IMR-90 (cell line): ENCODE measurements at regions not wholly inside any gene's neighbourhood (a gene's known extent, or its start where the extent isn't known, plus 50 kb on each side); places are given as distances from the start of the nearest gene placed in this dataset.

Experiments used
- ATAC-seq: fragments of 200-7000 bp; cut with Tn5 transposase; 2 replicates; pipeline ENCODE4 v1.9.1; 2020; ENCODE audit warnings: low read depth, mild to moderate bottlenecking, moderate library complexity
- BruUV-seq: library from RNA; stranded (reverse); fragments of 400-500 nt; replicated peaks from 2 replicates; lab custom pipeline; 2021; lab: Mats Ljungman, UMichigan
- CTCF ChIA-PET: fragments of 300-600 bp; formaldehyde crosslinking; extraction: SDS; loops from one replicate; lab custom pipeline; 2021; ENCODE audit warnings: antibody characterized with exemption; lab: Yijun Ruan, JAX
- POLR2A ChIA-PET: fragments of 300-600 bp; sonication (Branson Sonifier 250); formaldehyde crosslinking; loops from one replicate; lab custom pipeline; 2022; ENCODE audit warnings: antibody characterized with exemption; ENCODE audit not compliant: unreplicated experiment; lab: Charles Lee
- DNase-seq: peaks from one replicate; pipeline ENCODE4 v3.0.0; 2013
- H2AFZ ChIP-seq: replicated peaks from 2 replicates; pipeline ENCODE3; 2013; ENCODE audit warnings: low read length, mild to moderate bottlenecking; ENCODE audit not compliant: poor library complexity
- H2AK5ac ChIP-seq: 2 replicates; pipeline ENCODE4 v1.6.1; 2013; ENCODE audit warnings: low read depth, low read length, inconsistent platforms
- H2AK9ac ChIP-seq: replicated peaks from 2 replicates; pipeline ENCODE3; 2013; ENCODE audit warnings: mild to moderate bottlenecking, low read depth, low read length, moderate library complexity; ENCODE audit not compliant: poor library complexity
- H2BK120ac ChIP-seq: 2 replicates; pipeline ENCODE4 v1.6.1; 2013; ENCODE audit warnings: low read depth, low read length, inconsistent platforms
- H2BK15ac ChIP-seq: 3 replicates; pipeline ENCODE4 v1.6.1; 2013; ENCODE audit warnings: low read depth, low read length, inconsistent platforms
- H2BK20ac ChIP-seq: 2 replicates; pipeline ENCODE4 v1.6.1; 2013; ENCODE audit warnings: low read depth, mild to moderate bottlenecking, inconsistent platforms, low read length, moderate library complexity
- H2BK5ac ChIP-seq: 2 replicates; pipeline ENCODE4 v1.6.1; 2013; ENCODE audit warnings: mild to moderate bottlenecking, low read depth, low read length, inconsistent platforms; ENCODE audit not compliant: poor library complexity, severe bottlenecking
- H3K14ac ChIP-seq: replicated peaks from 2 replicates; pipeline ENCODE4 v1.6.1; 2013; ENCODE audit warnings: low read depth, low read length, inconsistent platforms
- H3K18ac ChIP-seq: 2 replicates; pipeline ENCODE4 v1.6.1; 2013; ENCODE audit warnings: low read depth, low read length, control low read depth
- H3K23ac ChIP-seq: 2 replicates; pipeline ENCODE4 v1.6.1; 2013; ENCODE audit warnings: low read depth, low read length, inconsistent platforms
- H3K27ac ChIP-seq: 2 replicates; pipeline ENCODE4 v1.5.1; 2013; ENCODE audit warnings: mild to moderate bottlenecking, control low read depth, low read length; ENCODE audit not compliant: insufficient read depth
- H3K27me3 ChIP-seq: 2 replicates; pipeline ENCODE4 v1.6.1; 2013; ENCODE audit warnings: low read length; ENCODE audit not compliant: control insufficient read depth, insufficient read depth
- H3K36me3 ChIP-seq: 2 replicates; pipeline ENCODE4 v1.6.1; 2013; ENCODE audit warnings: low read length, mixed read lengths; ENCODE audit not compliant: control insufficient read depth, insufficient read depth
- H3K4ac ChIP-seq: 2 replicates; pipeline ENCODE4 v1.6.1; 2013; ENCODE audit warnings: low read depth, low read length, inconsistent platforms
- H3K4me1 ChIP-seq: 2 replicates; pipeline ENCODE4 v1.6.1; 2013; ENCODE audit warnings: low read length, mixed read lengths; ENCODE audit not compliant: control insufficient read depth, insufficient read depth
- H3K4me2 ChIP-seq: 2 replicates; pipeline ENCODE4 v1.6.1; 2013; ENCODE audit warnings: low read depth, mild to moderate bottlenecking, control low read depth, low read length, moderate library complexity
- H3K4me3 ChIP-seq: 2 replicates; pipeline ENCODE4 v1.5.1; 2013; ENCODE audit warnings: low read depth, mild to moderate bottlenecking, control low read depth, low read length, moderate library complexity; ENCODE audit not compliant: insufficient read depth
- H3K56ac ChIP-seq: 2 replicates; pipeline ENCODE4 v1.6.1; 2013; ENCODE audit warnings: low read length, inconsistent platforms; ENCODE audit not compliant: insufficient read depth; ENCODE audit errors: extremely low read depth
- H3K79me1 ChIP-seq, 2 experiments: 2 replicates each; pipeline ENCODE4 v1.6.1; 2013; ENCODE audit warnings: low read length in 2 of 2, inconsistent platforms in 1 of 2, low read depth in 1 of 2
- H3K9ac ChIP-seq: 2 replicates; pipeline ENCODE4 v1.6.1; 2013; ENCODE audit warnings: low read depth, low read length, control low read depth
- H3K9me1 ChIP-seq: 2 replicates; pipeline ENCODE4 v1.6.1; 2013; ENCODE audit warnings: low read length, inconsistent platforms; ENCODE audit not compliant: insufficient read depth
- H3K9me3 ChIP-seq: 2 replicates; pipeline ENCODE4 v1.6.1; 2013; ENCODE audit warnings: low read length; ENCODE audit not compliant: control insufficient read depth, insufficient read depth
- H4K20me1 ChIP-seq: 2 replicates; pipeline ENCODE4 v1.6.1; 2013; ENCODE audit warnings: low read length, inconsistent platforms; ENCODE audit not compliant: insufficient read depth
- H4K5ac ChIP-seq: 2 replicates; pipeline ENCODE4 v1.6.1; 2013; ENCODE audit warnings: mild to moderate bottlenecking, low read depth, low read length, control low read depth
- H4K8ac ChIP-seq, 2 experiments: 2 replicates each; pipeline ENCODE4 v1.6.1; 2013; ENCODE audit warnings: low read depth in 2 of 2, low read length in 2 of 2, control low read depth in 1 of 2, inconsistent platforms in 1 of 2
- H4K91ac ChIP-seq: 2 replicates; pipeline ENCODE4 v1.6.1; 2013; ENCODE audit warnings: low read depth, low read length, inconsistent platforms; ENCODE audit not compliant: insufficient read depth
- BHLHE40 ChIP-seq: fragments of 150-350 bp; IDR thresholded peaks from 2 replicates; pipeline ENCODE4 v1.6.1; 2016; ENCODE audit warnings: mild to moderate bottlenecking, low read depth, low read length
- FOS ChIP-seq: fragments of 150-350 bp; IDR thresholded peaks from 2 replicates; pipeline ENCODE4 v1.6.1; 2016; ENCODE audit warnings: low read depth, low read length
- MAFK ChIP-seq: IDR thresholded peaks from 2 replicates; pipeline ENCODE4 v1.6.1; 2012; ENCODE audit warnings: low read depth, low read length, improper control_type of control experiment
- MAZ ChIP-seq: IDR thresholded peaks from 2 replicates; pipeline ENCODE4 v1.6.1; 2012; ENCODE audit warnings: low read depth, mild to moderate bottlenecking, low read length, improper control_type of control experiment, moderate library complexity, borderline replicate concordance
- MXI1 ChIP-seq: IDR thresholded peaks from 2 replicates; pipeline ENCODE4 v1.6.1; 2012; ENCODE audit warnings: low read depth, mild to moderate bottlenecking, low read length, moderate library complexity, borderline replicate concordance
- RFX5 ChIP-seq: IDR thresholded peaks from 2 replicates; pipeline ENCODE4 v1.8.0; 2012; ENCODE audit warnings: low read depth, mild to moderate bottlenecking, low read length, moderate library complexity
- WGBS, 2 experiments: methylation state at CpG; one replicate each; pipeline versions ENCODE4 v1.1.5 to v1.1.7; 2013; ENCODE audit warnings: missing lambda C conversion rate in 2 of 2; ENCODE audit not compliant: insufficient read length in 1 of 2; ENCODE audit errors: extremely low coverage in 2 of 2; 5-methylcytosine and 5-hydroxymethylcytosine counted together
- dilution Hi-C: fragments of 300-500 bp; cut with HindIII; formaldehyde crosslinking; loops from one replicate; pipeline ENCODE4 v1.14.3; 2018; ENCODE audit warnings: low sequenced_read_pairs; ENCODE audit not compliant: unreplicated experiment
- in situ Hi-C: fragments of 300-500 bp; cut with MboI; formaldehyde crosslinking; loops from 3 replicates; pipeline ENCODE4 v1.14.3; 2019; ENCODE audit warnings: low sequenced_read_pairs, inconsistent platforms, mixed read lengths
- intact Hi-C: fragments of 100-400 bp; cut with micrococcal nuclease; formaldehyde crosslinking; loops from 2 replicates; pipeline ENCODE4 v1.10.0; 2022

DNA sequence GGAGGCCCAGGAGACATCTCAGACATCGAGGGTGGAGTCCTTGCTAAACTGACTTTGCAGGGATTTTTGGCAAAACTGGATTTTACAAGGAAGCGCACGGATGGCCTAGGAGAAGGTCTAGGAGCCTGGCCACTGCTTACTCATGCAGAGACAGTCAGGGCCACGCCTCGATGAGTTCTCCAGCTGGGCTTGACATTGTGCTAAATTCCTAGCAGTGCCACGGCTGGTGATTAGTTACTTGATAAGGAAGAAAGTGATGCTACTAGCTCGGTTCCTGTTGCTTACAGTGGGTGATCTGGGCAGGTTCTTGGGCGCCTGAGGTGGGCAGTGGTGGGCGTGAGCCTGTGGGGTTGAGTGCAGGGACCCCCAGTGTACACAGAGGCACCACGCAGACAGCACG lies 143.4 kb downstream of the SOX1 start:
- ChIA-PET CTCF (no interaction called here), POLR2A (no interaction called here)
- no peak overlapping the region for H3K4me3 ChIP-seq
- H2AK9ac ChIP-seq = no peak overlapping the region
- intact Hi-C loops (no loop called here), dilution Hi-C loops (no loop called here), in situ Hi-C loops (no loop called here)
- H3K27ac ChIP-seq = no peak overlapping the region
- H3K18ac ChIP-seq = no peak overlapping the region
- H4K5ac ChIP-seq = no peak overlapping the region
- H3K9ac ChIP-seq = no peak overlapping the region
- no peak overlapping the region for H3K56ac ChIP-seq
- H2BK120ac ChIP-seq = no peak overlapping the region
- no peaks in the 10 kb centered on the region for H3K36me3 ChIP-seq
- WGBS, 2 experiments = 42% methylated on average over 3 of the region's 11 CpGs; no CpG with 5 or more reads in 1 of the 2 experiments
- no peak overlapping the region for H3K4ac ChIP-seq
- TF ChIP-seq MAZ (no peak), BHLHE40 (no peak), FOS (no peak), RFX5 (no peak), MXI1 (no peak), MAFK (no peak)
- H4K20me1 ChIP-seq = no peaks in the 10 kb centered on the region
- no peak for ATAC-seq
- no peak overlapping the region for H4K8ac ChIP-seq
- H3K14ac ChIP-seq = no peak overlapping the region
- H2AK5ac ChIP-seq = no peak overlapping the region
- no peaks in the 10 kb centered on the region for H3K27me3 ChIP-seq
- H2AFZ ChIP-seq = no peak overlapping the region
- no peak overlapping the region for H2BK5ac ChIP-seq
- BruUV-seq = no TSS peak
- H3K79me1 ChIP-seq = no peaks in the 10 kb centered on the region
- DNase-seq = no peak
- H3K9me3 ChIP-seq = peaks cover 30% of the 10 kb centered on the region
- H3K9me1 ChIP-seq = no peaks in the 10 kb centered on the region
- no peaks in the 10 kb centered on the region for H3K4me1 ChIP-seq
- no peak overlapping the region for H2BK20ac ChIP-seq
- H3K23ac ChIP-seq = no peak overlapping the region
- no peak overlapping the region for H2BK15ac ChIP-seq
- H3K4me2 ChIP-seq = no peak overlapping the region
- H4K91ac ChIP-seq = no peak overlapping the region
